Kidney epithelial cell (primary cell): ENCODE measurements at regions not wholly inside any gene's neighbourhood (a gene's known extent, or its start where the extent isn't known, plus 50 kb on each side); places are given as distances from the start of the nearest gene placed in this dataset.
A peak's percentile ranks its signal among the peaks of the same experiment; 100 is the strongest.

Source experiments
- DNase-seq: peaks from one replicate; pipeline ENCODE4 v3.0.0-alpha.2; 2010; ENCODE audit warnings: low read depth
- H3K27me3 ChIP-seq: 2 replicates; pipeline ENCODE4 v1.6.0; 2011; ENCODE audit warnings: low read length; ENCODE audit not compliant: control insufficient read depth, insufficient read depth
- H3K36me3 ChIP-seq: 2 replicates; pipeline ENCODE4 v1.5.1; 2011; ENCODE audit warnings: low read length; ENCODE audit not compliant: control insufficient read depth, insufficient read depth
- H3K4me3 ChIP-seq: 2 replicates; pipeline ENCODE4 v1.5.1; 2011; ENCODE audit warnings: low read depth, mild to moderate bottlenecking, control low read depth, low read length
- TF ChIP-seq, protein P1 (sequence below): IDR thresholded peaks from 2 replicates; pipeline ENCODE4 v1.5.1; 2011; ENCODE audit warnings: mild to moderate bottlenecking, moderate library complexity, low read length, control low read depth, inconsistent platforms; ENCODE audit not compliant: insufficient read depth, poor library complexity, severe bottlenecking

DNA sequence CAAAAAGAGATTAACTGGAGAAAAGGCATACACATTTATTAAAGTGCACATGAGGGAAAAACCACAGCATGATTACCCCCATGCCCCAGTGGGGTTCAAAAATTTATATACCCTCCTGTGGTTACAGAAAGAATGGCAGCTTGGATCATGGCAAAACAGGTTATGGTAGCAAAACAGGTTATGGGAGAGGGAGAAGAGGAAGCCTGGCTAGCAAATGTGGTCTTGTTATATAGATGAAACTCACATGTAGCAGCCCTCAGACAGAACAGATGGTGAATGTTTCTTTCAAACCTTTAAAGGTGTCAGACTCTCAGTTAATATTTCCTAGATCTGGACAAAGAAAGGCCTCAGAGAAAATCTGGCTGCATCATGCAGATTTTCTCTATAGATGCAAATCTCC, 178.2 kb upstream of the ZC3H15 start:
- DNase-seq, result no peak
- no peaks in the 10 kb centered on the region for H3K36me3 ChIP-seq

DNA sequence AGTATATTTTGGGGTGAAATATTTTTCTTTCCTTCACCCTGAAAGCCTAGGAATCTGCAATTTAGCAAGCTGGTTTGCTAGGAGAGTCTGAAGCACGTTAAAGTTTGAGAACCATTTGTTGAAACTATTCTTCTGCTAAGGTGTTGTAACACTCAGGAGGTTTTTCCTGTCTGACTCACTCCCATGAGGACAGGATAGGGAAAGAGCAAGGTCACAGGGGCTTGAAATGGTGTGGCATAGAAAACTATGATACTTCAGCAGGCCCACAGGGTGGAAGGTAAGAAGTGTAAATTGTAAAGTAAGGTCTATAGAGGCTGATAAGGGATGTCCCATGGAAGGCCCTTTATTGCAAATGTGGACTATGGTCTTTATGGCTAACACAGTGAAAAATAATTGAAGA, 177.7 kb upstream of the ZC3H15 start:
- no peaks in the 10 kb centered on the region for H3K27me3 ChIP-seq
- no peaks in the 10 kb centered on the region for H3K36me3 ChIP-seq
- DNase-seq, result peak; percentile 23
- no peak overlapping the region for H3K4me3 ChIP-seq
- TF ChIP-seq, protein P1, sequence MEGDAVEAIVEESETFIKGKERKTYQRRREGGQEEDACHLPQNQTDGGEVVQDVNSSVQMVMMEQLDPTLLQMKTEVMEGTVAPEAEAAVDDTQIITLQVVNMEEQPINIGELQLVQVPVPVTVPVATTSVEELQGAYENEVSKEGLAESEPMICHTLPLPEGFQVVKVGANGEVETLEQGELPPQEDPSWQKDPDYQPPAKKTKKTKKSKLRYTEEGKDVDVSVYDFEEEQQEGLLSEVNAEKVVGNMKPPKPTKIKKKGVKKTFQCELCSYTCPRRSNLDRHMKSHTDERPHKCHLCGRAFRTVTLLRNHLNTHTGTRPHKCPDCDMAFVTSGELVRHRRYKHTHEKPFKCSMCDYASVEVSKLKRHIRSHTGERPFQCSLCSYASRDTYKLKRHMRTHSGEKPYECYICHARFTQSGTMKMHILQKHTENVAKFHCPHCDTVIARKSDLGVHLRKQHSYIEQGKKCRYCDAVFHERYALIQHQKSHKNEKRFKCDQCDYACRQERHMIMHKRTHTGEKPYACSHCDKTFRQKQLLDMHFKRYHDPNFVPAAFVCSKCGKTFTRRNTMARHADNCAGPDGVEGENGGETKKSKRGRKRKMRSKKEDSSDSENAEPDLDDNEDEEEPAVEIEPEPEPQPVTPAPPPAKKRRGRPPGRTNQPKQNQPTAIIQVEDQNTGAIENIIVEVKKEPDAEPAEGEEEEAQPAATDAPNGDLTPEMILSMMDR, result no peak

More for the DNA sequence above, 178.2 kb upstream of the ZC3H15 start:
- Histone ChIP-seq H3K4me3 (no peak overlapping the region), H3K27me3 (no peaks in the 10 kb centered on the region)
- TF ChIP-seq, protein P1, result no peak

DNA sequence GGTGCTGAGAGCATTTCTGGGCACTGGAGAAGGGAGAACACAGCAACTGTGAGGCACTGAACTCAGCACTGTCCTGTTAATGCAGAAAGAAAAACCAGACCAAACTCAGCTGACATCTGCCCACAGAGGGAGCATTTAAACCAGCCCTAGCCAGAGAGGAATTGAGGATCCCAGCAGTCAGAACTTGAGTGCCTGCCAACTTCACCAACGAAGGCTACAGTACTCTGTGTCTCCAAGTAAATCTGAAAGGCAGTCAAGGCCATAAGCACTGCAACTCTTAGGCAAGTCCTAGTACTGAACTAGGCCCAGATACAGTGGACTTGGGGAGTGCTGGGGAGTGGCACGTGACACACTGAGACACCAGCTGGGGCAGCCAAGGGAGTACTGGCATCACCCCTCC, 176.2 kb upstream of the ZC3H15 start:
- DNase-seq, result no peak
- Histone ChIP-seq H3K27me3 (no peaks in the 10 kb centered on the region), H3K4me3 (no peak overlapping the region), H3K36me3 (no peaks in the 10 kb centered on the region)
- TF ChIP-seq, protein P1, result no peak

DNA sequence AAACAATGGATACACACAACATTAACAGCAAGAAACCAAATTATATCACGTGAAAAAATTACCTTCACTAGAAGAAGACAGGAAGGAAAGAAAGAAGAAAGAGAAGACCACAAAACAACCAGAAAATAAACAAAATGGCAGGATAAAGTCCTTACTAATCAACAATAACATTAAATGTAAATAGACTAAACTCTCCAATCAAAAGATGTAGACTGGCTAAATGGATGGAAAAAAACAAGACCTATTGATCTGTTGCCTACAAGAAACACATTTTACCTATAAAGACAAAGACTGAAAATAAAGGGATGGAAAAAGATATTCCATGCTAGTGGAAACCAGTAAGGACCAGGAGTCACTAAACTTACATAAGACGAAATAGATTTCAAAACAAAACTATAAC, 167.0 kb upstream of the ZC3H15 start:
- no peak for DNase-seq
- H3K36me3 ChIP-seq, result no peaks in the 10 kb centered on the region
- TF ChIP-seq, protein P1, result no peak
- H3K27me3 ChIP-seq, result no peaks in the 10 kb centered on the region
- H3K4me3 ChIP-seq, result no peak overlapping the region

DNA sequence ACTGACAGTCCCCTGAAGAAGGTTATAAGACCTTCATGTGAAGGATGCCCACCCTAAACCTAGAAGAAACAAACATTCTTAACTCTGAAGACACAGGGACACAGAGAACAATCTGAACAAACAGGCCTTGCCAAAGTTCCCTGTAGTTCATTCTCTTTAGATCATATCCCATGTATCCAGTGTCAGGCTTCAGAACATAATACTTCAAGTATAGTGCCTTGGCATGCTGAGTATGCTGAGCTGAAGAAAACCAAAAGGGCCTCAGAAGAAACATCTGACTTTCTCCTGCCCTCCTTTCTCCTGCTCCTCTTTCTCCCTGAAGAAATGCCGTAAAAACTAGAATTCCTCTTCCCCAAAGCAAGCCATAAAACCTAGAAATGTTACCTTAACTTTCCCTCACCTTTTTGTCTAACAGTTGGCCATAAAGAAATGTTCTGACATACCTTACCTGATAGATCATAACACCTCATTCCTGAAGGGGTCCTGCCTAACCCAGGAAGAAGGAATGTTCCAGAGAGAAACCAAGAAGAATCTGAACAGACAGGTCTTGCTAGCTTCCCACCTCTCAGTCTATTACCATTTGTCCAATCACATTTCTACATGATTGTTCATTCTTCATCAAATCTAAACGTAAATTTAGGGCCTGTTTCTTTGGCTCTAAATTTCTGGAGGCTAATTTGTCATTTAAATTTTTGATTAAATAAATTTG, 160.1 kb upstream of the ZC3H15 start:
- Histone ChIP-seq H3K36me3 (no peaks in the 10 kb centered on the region), H3K4me3 (no peak overlapping the region), H3K27me3 (no peaks in the 10 kb centered on the region)
- TF ChIP-seq, protein P1, result no peak
- no peak for DNase-seq
